ENCODE measurements at regions not wholly inside any gene's neighbourhood (a gene's known extent, or its start where the extent isn't known, plus 50 kb on each side); places are given as distances from the start of the nearest gene placed in this dataset.

- no peaks in the 10 kb centered on the region for H3K4me1 ChIP-seq (ENCODE audit: control insufficient read depth, insufficient read depth, low read length)
- H3K4me3 ChIP-seq (ENCODE audit: low read depth, low read length), result no peak overlapping the region
- TF ChIP-seq TCF7L2 (IDR thresholded peaks at IDR 0.05; ENCODE audit: borderline replicate concordance, low read depth, low read length), result no peak
- no peak for TF ChIP-seq ZNF221 (tag by site-specific recombination; IDR thresholded peaks at IDR 0.05; ENCODE audit: borderline replicate concordance)
- no peak for TF ChIP-seq FEZF1 (tag by site-specific recombination; IDR thresholded peaks at IDR 0.05)
- POLR2A ChIA-PET, result no interaction called here
- CTCF ChIA-PET, result no interaction called here
- H3K9me3 ChIP-seq (ENCODE audit: control insufficient read depth, insufficient read depth, low read depth, low read length), result no peaks in the 10 kb centered on the region
- H3K27ac ChIP-seq (ENCODE audit: extremely low read depth, low read depth, low read length), result no peak overlapping the region
- no peaks in the 10 kb centered on the region for H3K36me3 ChIP-seq (ENCODE audit: control insufficient read depth in 2 of 2, insufficient read depth in 1 of 2, low read length in 2 of 2)
Observed at GRCh38 chr9:26457151-26457550, 435.5 kb downstream of the CAAP1 start.

GRCh38 chr9:26439061-26439624, 453.5 kb downstream of the CAAP1 start:
- CTCF ChIA-PET, result no interaction called here
- Histone ChIP-seq H3K9me3 (ENCODE audit: control insufficient read depth, insufficient read depth, low read depth, low read length) (no peaks in the 10 kb centered on the region), H3K4me3 (ENCODE audit: low read depth, low read length) (no peak overlapping the region), H3K36me3 (ENCODE audit: control insufficient read depth in 2 of 2, insufficient read depth in 1 of 2, low read length in 2 of 2) (no peaks in the 10 kb centered on the region), H3K4me1 (ENCODE audit: control insufficient read depth, insufficient read depth, low read length) (no peaks in the 10 kb centered on the region), H3K27ac (ENCODE audit: extremely low read depth, low read depth, low read length) (no peak overlapping the region)
- TF ChIP-seq SP2 (tag by site-specific recombination; IDR thresholded peaks at IDR 0.05) (no peak), PRDM10 (tag by site-specific recombination; IDR thresholded peaks at IDR 0.05) (no peak), ZBTB11 (tag by site-specific recombination; conservative IDR thresholded peaks at IDR 0.05; ENCODE audit: low read depth) (no peak), ZNF114 (tag by site-specific recombination; IDR thresholded peaks at IDR 0.05) (no peak), ZNF335 (tag by site-specific recombination; conservative IDR thresholded peaks at IDR 0.05) (no peak), SP7 (tag by site-specific recombination; IDR thresholded peaks at IDR 0.05) (no peak), OVOL3 (tag by site-specific recombination; IDR thresholded peaks at IDR 0.05) (no peak)
- POLR2A ChIA-PET, result no interaction called here

- ChIA-PET POLR2A (no interaction called here), CTCF (no interaction called here)
- Histone ChIP-seq H3K36me3 (ENCODE audit: control insufficient read depth in 2 of 2, insufficient read depth in 1 of 2, low read length in 2 of 2) (no peaks in the 10 kb centered on the region), H3K9me3 (ENCODE audit: control insufficient read depth, insufficient read depth, low read depth, low read length) (no peaks in the 10 kb centered on the region), H3K4me1 (ENCODE audit: control insufficient read depth, insufficient read depth, low read length) (no peaks in the 10 kb centered on the region), H3K4me3 (ENCODE audit: low read depth, low read length) (no peak overlapping the region), H3K27ac (ENCODE audit: extremely low read depth, low read depth, low read length) (no peak overlapping the region)
- TF ChIP-seq ZNF292 (tag by site-specific recombination; IDR thresholded peaks at IDR 0.05; ENCODE audit: borderline replicate concordance, low read depth) (no peak), KLF10 (tag by site-specific recombination; IDR thresholded peaks at IDR 0.05) (no peak), ZNF148 (tag by site-specific recombination; IDR thresholded peaks at IDR 0.05; ENCODE audit: borderline replicate concordance) (no peak), ZBTB20 (tag by site-specific recombination; IDR thresholded peaks at IDR 0.05) (no peak), GLIS1 (tag by site-specific recombination; IDR thresholded peaks at IDR 0.05) (no peak), ZNF404 (tag by site-specific recombination; IDR thresholded peaks at IDR 0.05) (no peak), HIC1 (tag by site-specific recombination; IDR thresholded peaks at IDR 0.05) (no peak)
Observed at GRCh38 chr9:26437056-26437711, 455.4 kb downstream of the CAAP1 start.

Data from HEK293 (cell line).